H1 (cell line): ENCODE measurements at regions not wholly inside any gene's neighbourhood (a gene's known extent, or its start where the extent isn't known, plus 50 kb on each side); places are given as distances from the start of the nearest gene placed in this dataset.

Source experiments
- CTCF ChIA-PET: fragments of 300-600 bp; sonication (Branson Sonifier 250); formaldehyde crosslinking; loops from one replicate; lab custom pipeline; 2021; ENCODE audit not compliant: partially characterized antibody; lab: Charles Lee
- POLR2A ChIA-PET: fragments of 300-600 bp; sonication (Branson Sonifier 250); formaldehyde crosslinking; loops from one replicate; lab custom pipeline; 2021; ENCODE audit warnings: inconsistent platforms; ENCODE audit not compliant: partially characterized antibody; lab: Charles Lee
- DNase-seq, 2 experiments: peaks; one replicate each; pipeline versions ENCODE4 v3.0.0 to v3.0.0-alpha.2; 2010 to 2022; ENCODE audit warnings: low spot score in 2 of 2, low read depth in 1 of 2, mixed read lengths in 1 of 2
- FAIRE-seq: peaks from 2 replicates; lab custom pipeline; 2011; peaks lifted over from hg19 to GRCh38; lab: Jason Lieb, UNC
- H2AFZ ChIP-seq: 2 replicates; pipeline ENCODE4 v1.8.1; 2012; ENCODE audit warnings: low read length, inconsistent platforms
- H2AK5ac ChIP-seq: 2 replicates; pipeline ENCODE4 v1.6.1; 2013; ENCODE audit warnings: low read depth, low read length
- H2BK120ac ChIP-seq: replicated peaks from 2 replicates; pipeline ENCODE3; 2013; ENCODE audit warnings: low read depth, low read length, inconsistent platforms
- H2BK12ac ChIP-seq: 2 replicates; pipeline ENCODE4 v1.6.1; 2013; ENCODE audit warnings: low read depth, low read length
- H2BK15ac ChIP-seq: 2 replicates; pipeline ENCODE4 v1.6.1; 2013; ENCODE audit warnings: low read length
- H2BK20ac ChIP-seq: 2 replicates; pipeline ENCODE4 v1.6.1; 2013; ENCODE audit warnings: low read length
- H2BK5ac ChIP-seq: 2 replicates; pipeline ENCODE4 v1.6.1; 2013; ENCODE audit warnings: low read depth, low read length
- H3K14ac ChIP-seq: 2 replicates; pipeline ENCODE4 v1.6.1; 2013; ENCODE audit warnings: inconsistent platforms; ENCODE audit not compliant: insufficient read length
- H3K18ac ChIP-seq: 2 replicates; pipeline ENCODE4 v1.6.1; 2013; ENCODE audit warnings: low read length; ENCODE audit errors: extremely low read depth
- H3K23ac ChIP-seq: 2 replicates; pipeline ENCODE4 v1.6.1; 2013; ENCODE audit warnings: inconsistent platforms; ENCODE audit not compliant: insufficient read length
- H3K23me2 ChIP-seq: 2 replicates; pipeline ENCODE4 v1.6.1; 2013; ENCODE audit warnings: low read depth, low read length
- H3K27ac ChIP-seq: 2 replicates; pipeline ENCODE4 v1.6.1; 2011; ENCODE audit warnings: low read depth, low read length, inconsistent platforms
- H3K27me3 ChIP-seq, 4 experiments: replicated peaks in 1 of 4; 1 replicate in 1 of 4; 2 replicates in 3 of 4; pipeline versions ENCODE4 v1.6.1 to v1.8.1; 2011 to 2013; ENCODE audit warnings: low read length in 3 of 4, mild to moderate bottlenecking in 3 of 4, inconsistent platforms in 2 of 4, mixed read lengths in 2 of 4, moderate library complexity in 1 of 4; ENCODE audit not compliant: control insufficient read depth in 3 of 4, insufficient read depth in 3 of 4; ENCODE audit errors: extremely low read depth in 1 of 4
- H3K36me3 ChIP-seq, 4 experiments: 2 replicates each; pipeline versions ENCODE4 v1.6.1 to v1.8.1; 2011 to 2013; ENCODE audit warnings: mild to moderate bottlenecking in 4 of 4, low read length in 3 of 4, moderate library complexity in 2 of 4, control low read depth in 1 of 4, inconsistent platforms in 1 of 4; ENCODE audit not compliant: insufficient read depth in 4 of 4, control insufficient read depth in 2 of 4
- H3K4ac ChIP-seq: replicated peaks from 2 replicates; pipeline ENCODE3; 2013; ENCODE audit warnings: low read length, low read depth, mixed read lengths, inconsistent platforms; ENCODE audit not compliant: insufficient read length
- H3K4me1 ChIP-seq, 4 experiments: replicated peaks in 1 of 4; 1 replicate in 1 of 4; 2 replicates in 3 of 4; pipeline versions ENCODE4 v1.6.1 to v1.8.1; 2011 to 2013; ENCODE audit warnings: low read length in 3 of 4, inconsistent platforms in 2 of 4, mixed read lengths in 1 of 4; ENCODE audit not compliant: insufficient read depth in 4 of 4, control insufficient read depth in 3 of 4
- H3K4me2 ChIP-seq, 2 experiments: 2 replicates each; pipeline versions ENCODE4 v1.6.1 to v1.8.1; 2011 to 2013; ENCODE audit warnings: low read depth in 2 of 2, low read length in 2 of 2, control low read depth in 1 of 2, inconsistent platforms in 1 of 2, mild to moderate bottlenecking in 1 of 2; ENCODE audit not compliant: insufficient read depth in 1 of 2
- H3K4me3 ChIP-seq, 4 experiments: fragments of 200-600, 300-600 bp in 1 of 4; sonication (generic), shearing (Covaris generic), sonication (Bioruptor Twin) in 1 of 4; 2 replicates each; pipeline versions ENCODE4 v1.5.1 to v1.8.1; 2011 to 2016; ENCODE audit warnings: low read length in 4 of 4, low read depth in 3 of 4, control low read depth in 2 of 4, inconsistent platforms in 2 of 4, mild to moderate bottlenecking in 2 of 4, mixed read lengths in 1 of 4, moderate library complexity in 1 of 4; ENCODE audit not compliant: insufficient read depth in 2 of 4; ENCODE audit errors: extremely low read depth in 1 of 4
- H3K56ac ChIP-seq: replicated peaks from 2 replicates; pipeline ENCODE3; 2013; ENCODE audit warnings: low read depth, mild to moderate bottlenecking, mixed read lengths, low read length, inconsistent platforms; ENCODE audit not compliant: insufficient read length
- H3K79me1 ChIP-seq: 2 replicates; pipeline ENCODE4 v1.6.1; 2013; ENCODE audit warnings: low read depth, low read length, control low read depth
- H3K79me2 ChIP-seq, 2 experiments: 2 replicates each; pipeline versions ENCODE4 v1.6.1 to v1.8.1; 2012 to 2013; ENCODE audit warnings: low read length in 2 of 2, mild to moderate bottlenecking in 2 of 2, inconsistent platforms in 1 of 2; ENCODE audit not compliant: insufficient read depth in 2 of 2, control insufficient read depth in 1 of 2
- H3K9ac ChIP-seq, 4 experiments: replicated peaks in 1 of 4; 1 replicate in 1 of 4; 2 replicates in 3 of 4; pipeline versions ENCODE4 v1.6.1 to v1.8.1; 2011 to 2013; ENCODE audit warnings: low read depth in 3 of 4, low read length in 3 of 4, control low read depth in 2 of 4, mild to moderate bottlenecking in 2 of 4, moderate library complexity in 2 of 4, inconsistent platforms in 1 of 4; ENCODE audit errors: extremely low read depth in 1 of 4
- H3K9me3 ChIP-seq, 2 experiments: 2 replicates each; pipeline versions ENCODE4 v1.6.1 to v1.8.1; 2012 to 2013; ENCODE audit warnings: mild to moderate bottlenecking in 2 of 2, moderate library complexity in 2 of 2, control low read depth in 1 of 2, inconsistent platforms in 1 of 2, low read depth in 1 of 2, low read length in 1 of 2, mixed read lengths in 1 of 2; ENCODE audit not compliant: insufficient read depth in 2 of 2
- H4K20me1 ChIP-seq, 2 experiments: replicated peaks in 1 of 2; 2 replicates each; pipeline versions ENCODE3 to v1.8.1; 2011 to 2013; ENCODE audit warnings: inconsistent platforms in 2 of 2, low read length in 2 of 2, mild to moderate bottlenecking in 1 of 2; ENCODE audit not compliant: insufficient read depth in 2 of 2, control insufficient read depth in 1 of 2
- H4K5ac ChIP-seq: 2 replicates; pipeline ENCODE4 v1.6.1; 2013; ENCODE audit warnings: low read length, low read depth, mixed read lengths, inconsistent platforms; ENCODE audit not compliant: insufficient read length
- H4K8ac ChIP-seq: 2 replicates; pipeline ENCODE4 v1.8.0; 2013; ENCODE audit warnings: mild to moderate bottlenecking, moderate library complexity, low read length, inconsistent platforms; ENCODE audit not compliant: insufficient read depth; ENCODE audit errors: extremely low read depth
- H4K91ac ChIP-seq: replicated peaks from 2 replicates; pipeline ENCODE3; 2013; ENCODE audit warnings: low read length, mixed read lengths, inconsistent platforms; ENCODE audit not compliant: insufficient read length
- ASH2L ChIP-seq: fragments of 200-600, 300-600 bp; sonication (generic); IDR thresholded peaks from one replicate; pipeline ENCODE4 v1.7.1; 2017; ENCODE audit warnings: low read length
- CREB1 ChIP-seq: IDR thresholded peaks from 2 replicates; pipeline ENCODE4 v1.6.1; 2012; ENCODE audit warnings: inconsistent platforms
- HDAC2 ChIP-seq, 2 experiments: fragments of 300-600 bp in 1 of 2; sonication (generic) in 1 of 2; IDR thresholded peaks; 2 replicates each; pipeline ENCODE4 v1.6.1; 2011 to 2012; ENCODE audit warnings: low read depth in 2 of 2, low read length in 2 of 2, mild to moderate bottlenecking in 2 of 2, moderate library complexity in 2 of 2, borderline replicate concordance in 1 of 2, inconsistent platforms in 1 of 2
- MAFK ChIP-seq: IDR thresholded peaks from 2 replicates; pipeline ENCODE4 v1.6.1; 2012; ENCODE audit warnings: low read depth, mild to moderate bottlenecking, improper control_type of control experiment, low read length
- WGBS, 2 experiments: shearing (Covaris generic) in 1 of 2; methylation state at CpG; one replicate each; pipeline versions ENCODE4 v1.1.6 to v1.1.7; 2013 to 2015; ENCODE audit warnings: low lambda C conversion rate in 2 of 2, mixed read lengths in 2 of 2, inconsistent platforms in 1 of 2, low coverage in 1 of 2, missing lambda C conversion rate in 1 of 2; ENCODE audit not compliant: insufficient replicate concordance in 2 of 2, insufficient coverage in 1 of 2, insufficient read length in 1 of 2; ENCODE audit errors: extremely low coverage in 1 of 2, missing lambda C conversion rate in 1 of 2; 5-methylcytosine and 5-hydroxymethylcytosine counted together

- Histone ChIP-seq H2AFZ (no peak overlapping the region), H4K20me1 (no peaks in the 10 kb centered on the region), H3K4me1 (peaks cover 0 to 2% (median 0%) of the 10 kb centered on the region in 4 experiments; a peak in 2 of 7 replicates), H3K27me3 (no peaks in the 10 kb centered on the region), H2AK5ac (no peak overlapping the region), H3K23ac (no peak overlapping the region), H2BK15ac (no peak overlapping the region), H3K79me2 (no peaks in the 10 kb centered on the region), H4K5ac (no peak overlapping the region), H3K9me3 (no peaks in the 10 kb centered on the region), H3K9ac (no peak overlapping the region), H4K91ac (no peak overlapping the region), H3K27ac (no peak overlapping the region), H3K4me3 (no peak overlapping the region), H3K79me1 (no peaks in the 10 kb centered on the region; the same call in 1 of the 2 replicates), H2BK20ac (no peak overlapping the region), H3K18ac (no peak overlapping the region), H4K8ac (no peak overlapping the region), H3K23me2 (no peaks in the 10 kb centered on the region), H3K4ac (no peak overlapping the region), H2BK12ac (no peak overlapping the region), H3K14ac (no peak overlapping the region), H3K36me3 (no peaks in the 10 kb centered on the region), H3K4me2 (no peak overlapping the region), H2BK5ac (no peak overlapping the region), H3K56ac (no peak overlapping the region), H2BK120ac (no peak overlapping the region)
- 90% methylated on average over 6 of the region's 6 CpGs; no CpG with 5 or more reads in 1 of the 2 experiments for WGBS, 2 experiments
- DNase-seq (no peak), FAIRE-seq (no peak)
- ChIA-PET POLR2A (no interaction called here), CTCF (no interaction called here)
- TF ChIP-seq HDAC2 (IDR thresholded peaks at IDR 0.05; ENCODE audit: borderline replicate concordance in 1 of 2, low read depth in 2 of 2, low read length in 2 of 2) (no peak), ASH2L (no peak), MAFK (no peak), CREB1 (no peak)
These were observed 302.8 kb upstream of the PITRM1 start for GRCh38 chr10:3475367-3475766.
